WTC11 (cell line): ENCODE measurements at regions not wholly inside any gene's neighbourhood (a gene's known extent, or its start where the extent isn't known, plus 50 kb on each side); places are given as distances from the start of the nearest gene placed in this dataset.
"Not testable (repeated sequence)": the region's sequence is repeated elsewhere in the genome, so short reads cannot be mapped to it uniquely, and the experiment has no call there.

Source experiments
- ATAC-seq: fragments of 200-7000 bp; cut with Tn5 transposase; 2 replicates; pipeline ENCODE4 v1.10.0; 2021; ENCODE audit warnings: mild to moderate bottlenecking, moderate library complexity
- CTCF ChIA-PET: fragments of 300-600 bp; sonication (Branson Sonifier 250); formaldehyde crosslinking; loops from one replicate; lab custom pipeline; 2021; ENCODE audit warnings: antibody characterized with exemption; lab: Charles Lee
- POLR2A ChIA-PET: fragments of 350-600 bp; sonication (Branson Sonifier 250); formaldehyde crosslinking; loops from one replicate; lab custom pipeline; 2021; ENCODE audit warnings: antibody characterized with exemption; lab: Charles Lee
- DNase-seq: peaks from one replicate; pipeline ENCODE4 v3.0.0; 2021; ENCODE audit warnings: low spot score
- H3K27ac Mint-ChIP-seq: 2 replicates; pipeline ENCODE4 v1.8.0; 2021; ENCODE audit warnings: mixed read lengths
- H3K27me3 Mint-ChIP-seq: 2 replicates; pipeline ENCODE4 v1.8.0; 2021; ENCODE audit warnings: low read depth, mild to moderate bottlenecking, moderate library complexity, mixed read lengths
- H3K36me3 Mint-ChIP-seq: 2 replicates; pipeline ENCODE4 v1.8.0; 2021; ENCODE audit warnings: mixed read lengths
- H3K4me1 Mint-ChIP-seq: 2 replicates; pipeline ENCODE4 v1.8.0; 2022; ENCODE audit warnings: mixed read lengths
- H3K4me3 Mint-ChIP-seq: 2 replicates; pipeline ENCODE4 v1.8.0; 2021; ENCODE audit warnings: mild to moderate bottlenecking, moderate library complexity, mixed read lengths
- H3K9me3 Mint-ChIP-seq: 2 replicates; pipeline ENCODE4 v1.8.0; 2021; ENCODE audit warnings: mixed read lengths
- AR ChIP-seq: fragments of 250-450 bp; sonication (Bioruptor Pico); IDR thresholded peaks from 2 replicates; pipeline ENCODE4 v1.9.0; 2021; ENCODE audit warnings: mild to moderate bottlenecking
- CREM ChIP-seq: sonication (generic); formaldehyde crosslinking; IDR thresholded peaks from 2 replicates; pipeline ENCODE4 v1.8.1; 2022; ENCODE audit warnings: mild to moderate bottlenecking, missing genetic modification reagents, moderate library complexity
- FOXK1 ChIP-seq: sonication (generic); formaldehyde crosslinking; IDR thresholded peaks from 2 replicates; pipeline ENCODE4 v1.8.0; 2022; ENCODE audit warnings: mild to moderate bottlenecking, moderate library complexity, missing genetic modification reagents
- FOXP1 ChIP-seq: sonication (generic); formaldehyde crosslinking; IDR thresholded peaks from 2 replicates; pipeline ENCODE4 v1.8.0; 2022; ENCODE audit warnings: missing genetic modification reagents, mild to moderate bottlenecking, moderate library complexity, borderline replicate concordance
- FOXP4 ChIP-seq: sonication (generic); formaldehyde crosslinking; IDR thresholded peaks from 2 replicates; pipeline ENCODE4 v1.8.0; 2022; ENCODE audit warnings: mild to moderate bottlenecking, missing genetic modification reagents
- IRF1 ChIP-seq: sonication (generic); formaldehyde crosslinking; IDR thresholded peaks from 2 replicates; pipeline ENCODE4 v1.8.0; 2023; ENCODE audit warnings: missing genetic modification reagents
- KAT7 ChIP-seq: sonication (generic); formaldehyde crosslinking; IDR thresholded peaks from 2 replicates; pipeline ENCODE4 v1.8.1; 2023; ENCODE audit warnings: missing genetic modification reagents, mild to moderate bottlenecking, borderline replicate concordance
- MAX ChIP-seq: sonication (generic); formaldehyde crosslinking; IDR thresholded peaks from 2 replicates; pipeline ENCODE4 v1.8.0; 2022; ENCODE audit warnings: mild to moderate bottlenecking, missing genetic modification reagents
- MYBL2 ChIP-seq: sonication (generic); formaldehyde crosslinking; IDR thresholded peaks from 2 replicates; pipeline ENCODE4 v1.8.1; 2023; ENCODE audit warnings: mild to moderate bottlenecking, moderate library complexity, missing genetic modification reagents
- NFATC4 ChIP-seq: fragments of 250-450 bp; sonication (Bioruptor Pico); IDR thresholded peaks from 2 replicates; pipeline ENCODE4 v1.9.0; 2021; ENCODE audit warnings: mild to moderate bottlenecking
- OVOL2 ChIP-seq: fragments of 250-450 bp; sonication (Bioruptor Pico); IDR thresholded peaks from 2 replicates; pipeline ENCODE4 v1.9.0; 2021; ENCODE audit warnings: mild to moderate bottlenecking, borderline replicate concordance
- PREB ChIP-seq: sonication (generic); formaldehyde crosslinking; IDR thresholded peaks from 2 replicates; pipeline ENCODE4 v1.8.1; 2022; ENCODE audit warnings: mild to moderate bottlenecking, missing genetic modification reagents, moderate library complexity, borderline replicate concordance
- SMAD4 ChIP-seq: sonication (generic); formaldehyde crosslinking; IDR thresholded peaks from 2 replicates; pipeline ENCODE4 v1.8.0; 2022; ENCODE audit warnings: mild to moderate bottlenecking, missing genetic modification reagents
- SP1 ChIP-seq: sonication (generic); formaldehyde crosslinking; conservative IDR thresholded peaks from 2 replicates; pipeline ENCODE4 v1.8.1; 2022; ENCODE audit warnings: missing genetic modification reagents
- ZBTB21 ChIP-seq: sonication (generic); formaldehyde crosslinking; IDR thresholded peaks from 2 replicates; pipeline ENCODE4 v1.8.1; 2023; ENCODE audit warnings: mild to moderate bottlenecking, missing genetic modification reagents, borderline replicate concordance
- ZNF281 ChIP-seq: sonication (generic); formaldehyde crosslinking; IDR thresholded peaks from 2 replicates; pipeline ENCODE4 v1.8.0; 2023; ENCODE audit warnings: mild to moderate bottlenecking, missing genetic modification reagents
- ZNF317 ChIP-seq: sonication (generic); formaldehyde crosslinking; IDR thresholded peaks from 2 replicates; pipeline ENCODE4 v1.8.1; 2023; ENCODE audit warnings: low read depth, mild to moderate bottlenecking, moderate library complexity, missing genetic modification reagents, borderline replicate concordance

GRCh38 chr2:222364285-222364895, 60.0 kb upstream of the SGPP2 start:
- H3K36me3 Mint-ChIP-seq: peaks cover 9% of the 10 kb centered on the region
- no peak overlapping the region for H3K4me3 Mint-ChIP-seq
- H3K27me3 Mint-ChIP-seq: peaks cover 28% of the 10 kb centered on the region
- H3K27ac Mint-ChIP-seq: no peak overlapping the region
- ChIA-PET CTCF (no interaction called here), POLR2A (no interaction called here)
- TF ChIP-seq PREB (CRISPR knock-in tag) (no peak), IRF1 (CRISPR knock-in tag) (no peak), FOXP4 (CRISPR knock-in tag) (no peak), AR (no peak), MYBL2 (CRISPR knock-in tag) (no peak), SMAD4 (no peak), MAX (CRISPR knock-in tag) (no peak), KAT7 (no peak), OVOL2 (no peak), NFATC4 (CRISPR knock-in tag) (no peak)
- no peak for ATAC-seq
- peaks cover 15% of the 10 kb centered on the region for H3K4me1 Mint-ChIP-seq
- no peak for DNase-seq
- H3K9me3 Mint-ChIP-seq: peaks cover 17% of the 10 kb centered on the region

- H3K9me3 Mint-ChIP-seq: peaks cover 32% of the 10 kb centered on the region
- ATAC-seq: not testable (repeated sequence)
- TF ChIP-seq ZBTB21 (CRISPR knock-in tag): peak; percentile 38; the same call in 1 of the 2 replicates
- peak; percentile 92 for TF ChIP-seq FOXK1
- TF ChIP-seq ZNF281 (CRISPR knock-in tag): peak; percentile 91
- peak; percentile 63; the same call in 1 of the 2 replicates for TF ChIP-seq ZNF317 (CRISPR knock-in tag)
- peak; percentile 61 for TF ChIP-seq SP1
- TF ChIP-seq MYBL2 (CRISPR knock-in tag): 0 out of 2 replicates have a peak, but pooled peaks have one; percentile 34
- TF ChIP-seq CREM: peak; percentile 39; the same call in 1 of the 2 replicates
- TF ChIP-seq FOXP1 (CRISPR knock-in tag): peak; percentile 85; the same call in 1 of the 2 replicates
- TF ChIP-seq, all 79 proteins: peak for 8; not testable (repeated sequence) for 71
- DNase-seq: peak; percentile 69
- H3K27ac Mint-ChIP-seq, POLR2A ChIA-PET: not testable (repeated sequence)
- Mint-ChIP-seq H3K36me3 (peaks cover 14% of the 10 kb centered on the region), H3K4me1 (peaks cover 15% of the 10 kb centered on the region), H3K4me3 (peak overlapping the region; percentile 48), H3K27me3 (peaks cover 32% of the 10 kb centered on the region)
- CTCF ChIA-PET: interaction anchor here (1.6 kb wide), 1 partner anchor 194 kb away, joined by 7 read pairs; no protein-coding TSS in a partner anchor
These were observed 56.1 kb upstream of the SGPP2 start for GRCh38 chr2:222368280-222368679.
